ENCODE measurements at regions not wholly inside any gene's neighbourhood (a gene's known extent, or its start where the extent isn't known, plus 50 kb on each side); places are given as distances from the start of the nearest gene placed in this dataset.
A peak's percentile ranks its signal among the peaks of the same experiment; 100 is the strongest.

- no peak overlapping the region for H3K4me3 ChIP-seq
- WGBS (ENCODE audit: missing lambda C conversion rate): 13% methylated on average over 3 of the region's 3 CpGs
- ChIA-PET POLR2A (no interaction called here), CTCF (interaction anchor here (0.6 to 1.5 kb wide), 5 partner anchors 9 to 279 kb away, joined by 3 to 4 read pairs (median 3); no protein-coding TSS in a partner anchor)
- DNase-seq (ENCODE audit: low read depth in 1 of 2, low spot score in 1 of 2) (no peak), FAIRE-seq (no peak), ATAC-seq (no peak)
- H3K4me2 ChIP-seq: no peak overlapping the region
- no peak overlapping the region for H3K27ac ChIP-seq
- TF ChIP-seq MAFK (IDR thresholded peaks at IDR 0.05; ENCODE audit: partially characterized antibody) (no peak), KDM1A (IDR thresholded peaks at IDR 0.05; ENCODE audit: low read depth) (no peak), USF2 (IDR thresholded peaks at IDR 0.05) (no peak), FOSL2 (IDR thresholded peaks at IDR 0.05) (no peak), FOSL2 (CRISPR knock-in tag; IDR thresholded peaks at IDR 0.05) (no peak), MAZ (IDR thresholded peaks at IDR 0.05; ENCODE audit: borderline replicate concordance, low read depth, low read length) (no peak), NFE2L2 (conservative IDR thresholded peaks at IDR 0.05; ENCODE audit: low read length) (no peak), RAD21 (conservative IDR thresholded peaks at IDR 0.05 in 1 of 2, IDR thresholded peaks at IDR 0.05 in 1 of 2) (no peak)
- TF ChIP-seq, protein P1, sequence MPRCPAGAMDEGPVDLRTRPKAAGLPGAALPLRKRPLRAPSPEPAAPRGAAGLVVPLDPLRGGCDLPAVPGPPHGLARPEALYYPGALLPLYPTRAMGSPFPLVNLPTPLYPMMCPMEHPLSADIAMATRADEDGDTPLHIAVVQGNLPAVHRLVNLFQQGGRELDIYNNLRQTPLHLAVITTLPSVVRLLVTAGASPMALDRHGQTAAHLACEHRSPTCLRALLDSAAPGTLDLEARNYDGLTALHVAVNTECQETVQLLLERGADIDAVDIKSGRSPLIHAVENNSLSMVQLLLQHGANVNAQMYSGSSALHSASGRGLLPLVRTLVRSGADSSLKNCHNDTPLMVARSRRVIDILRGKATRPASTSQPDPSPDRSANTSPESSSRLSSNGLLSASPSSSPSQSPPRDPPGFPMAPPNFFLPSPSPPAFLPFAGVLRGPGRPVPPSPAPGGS (IDR thresholded peaks at IDR 0.05): no peak
- 0 out of 3 replicates have a peak, but pooled peaks cover 2% of the 10 kb centered on the region for H3K9me3 ChIP-seq
- H3K4me1 ChIP-seq: no peaks in the 10 kb centered on the region
Observed at GRCh38 chr19:28932446-28932845, 280.5 kb downstream of the UQCRFS1 start.

GRCh38 chr19:28929006-28929405 is 283.9 kb downstream of the UQCRFS1 start:
- POLR2A ChIA-PET: no interaction called here
- no peak for ATAC-seq

GRCh38 chr19:28927456-28927855 is 285.5 kb downstream of the UQCRFS1 start:
- DNase-seq (ENCODE audit: low read depth in 1 of 2, low spot score in 1 of 2): no peak
- H3K9me3 ChIP-seq: 0 out of 3 replicates have a peak, but pooled peaks cover 2% of the 10 kb centered on the region
- no peak overlapping the region for H3K27ac ChIP-seq
- FAIRE-seq: no peak
- POLR2A ChIA-PET: no interaction called here
- no peak for ATAC-seq
- H3K4me1 ChIP-seq: no peaks in the 10 kb centered on the region
- CTCF ChIA-PET: no interaction called here
- no peak overlapping the region for H3K4me2 ChIP-seq
- TF ChIP-seq KDM5A (IDR thresholded peaks at IDR 0.05) (no peak), HOXB13 (CRISPR knock-in tag; IDR thresholded peaks at IDR 0.05; ENCODE audit: low read depth) (no peak), CHD4 (IDR thresholded peaks at IDR 0.05; ENCODE audit: borderline replicate concordance) (no peak), ZNF302 (CRISPR knock-in tag; IDR thresholded peaks at IDR 0.05) (no peak), SREBF2 (IDR thresholded peaks at IDR 0.05) (no peak), ZSCAN20 (CRISPR knock-in tag; IDR thresholded peaks at IDR 0.05) (no peak), BHLHE40 (IDR thresholded peaks at IDR 0.05; ENCODE audit: low read depth, low read length) (no peak), KDM1A (IDR thresholded peaks at IDR 0.05; ENCODE audit: low read depth) (no peak)
- 20% methylated on average over 4 of the region's 4 CpGs for WGBS (ENCODE audit: missing lambda C conversion rate)
- no peak overlapping the region for H3K4me3 ChIP-seq

More at GRCh38 chr19:28929006-28929405, 283.9 kb downstream of the UQCRFS1 start:
- H3K27ac ChIP-seq: no peak overlapping the region
- H3K9me3 ChIP-seq: 0 out of 3 replicates have a peak, but pooled peaks cover 2% of the 10 kb centered on the region
- no peak overlapping the region for H3K4me3 ChIP-seq
- CTCF ChIA-PET: no interaction called here
- 3% methylated on average over 3 of the region's 3 CpGs for WGBS (ENCODE audit: missing lambda C conversion rate)
- DNase-seq (ENCODE audit: low read depth in 1 of 2, low spot score in 1 of 2): no peak
- peak; percentile 86 for FAIRE-seq
- no peaks in the 10 kb centered on the region for H3K4me1 ChIP-seq
- no peak for TF ChIP-seq PHF8 (IDR thresholded peaks at IDR 0.05; ENCODE audit: borderline replicate concordance, low read depth)
- TF ChIP-seq USF2 (IDR thresholded peaks at IDR 0.05): no peak
- TF ChIP-seq SMC3 (IDR thresholded peaks at IDR 0.05): no peak
- TF ChIP-seq EHF (CRISPR knock-in tag; IDR thresholded peaks at IDR 0.05): no peak
- TF ChIP-seq ELK1 (IDR thresholded peaks at IDR 0.05; ENCODE audit: low read depth, low read length): no peak
- TF ChIP-seq HDAC2 (IDR thresholded peaks at IDR 0.05): no peak
- TF ChIP-seq MAX (IDR thresholded peaks at IDR 0.05): no peak
- no peak for TF ChIP-seq FOSL2 (IDR thresholded peaks at IDR 0.05)
- no peak for TF ChIP-seq FOSL2 (CRISPR knock-in tag; IDR thresholded peaks at IDR 0.05)
- TF ChIP-seq NFE2L2 (conservative IDR thresholded peaks at IDR 0.05; ENCODE audit: low read length): no peak
- TF ChIP-seq JUNB (IDR thresholded peaks at IDR 0.05): no peak
- H3K4me2 ChIP-seq: no peak overlapping the region

Measured in A549 (cell line).